ENCODE measurements at regions not wholly inside any gene's neighbourhood (a gene's known extent, or its start where the extent isn't known, plus 50 kb on each side); places are given as distances from the start of the nearest gene placed in this dataset.

DNA sequence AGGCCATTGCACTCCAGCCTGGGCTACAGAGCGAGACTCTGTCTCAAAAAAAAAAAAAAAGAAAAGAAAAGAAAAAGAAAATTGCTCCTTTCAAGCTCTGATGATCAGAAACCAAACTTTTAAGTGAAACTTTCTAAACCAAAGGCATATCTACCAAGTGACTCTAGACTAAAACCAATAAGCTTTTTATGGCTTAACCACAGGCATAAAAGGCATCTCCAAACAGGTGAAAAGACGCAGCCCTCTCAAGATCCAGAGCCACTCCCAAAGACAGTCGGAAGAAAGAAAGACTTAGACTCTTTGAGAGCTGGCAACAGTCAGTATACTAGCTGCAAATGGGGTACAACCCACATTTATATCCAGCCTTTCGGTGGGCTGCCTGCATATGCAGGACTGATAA lies 117.1 kb upstream of the AP1S2 start:
- intact Hi-C loops (cut with micrococcal nuclease) = no loop called here
- no peak overlapping the region for H3K18ac ChIP-seq (ENCODE audit: low read depth, low read length)

More for the DNA sequence above, 117.1 kb upstream of the AP1S2 start:
- Histone ChIP-seq H3K4me2 (ENCODE audit: low read depth, low read length) (no peak overlapping the region), H3K23ac (ENCODE audit: low read depth, low read length) (no peak overlapping the region), H3K4me1 (ENCODE audit: control insufficient read depth, insufficient read depth, low read length) (no peaks in the 10 kb centered on the region), H3K79me1 (ENCODE audit: low read depth in 1 of 2, low read length in 2 of 2) (no peaks in the 10 kb centered on the region), H2BK5ac (ENCODE audit: low read depth, low read length, poor library complexity, severe bottlenecking) (no peak overlapping the region), H2AFZ (replicated peaks; ENCODE audit: low read length, poor library complexity) (no peak overlapping the region), H4K20me1 (ENCODE audit: insufficient read depth, low read length) (no peaks in the 10 kb centered on the region), H2AK5ac (ENCODE audit: low read depth, low read length) (no peak overlapping the region), H2BK20ac (ENCODE audit: low read depth, low read length) (no peak overlapping the region), H4K8ac (ENCODE audit: low read depth in 2 of 2, low read length in 2 of 2) (no peak overlapping the region), H2AK9ac (replicated peaks; ENCODE audit: low read depth, low read length, poor library complexity) (no peak overlapping the region), H3K4ac (ENCODE audit: low read depth, low read length) (no peak overlapping the region), H3K27me3 (ENCODE audit: control insufficient read depth, insufficient read depth, low read length) (peaks cover 5% of the 10 kb centered on the region), H3K9ac (ENCODE audit: low read depth, low read length) (no peak overlapping the region), H3K27ac (ENCODE audit: insufficient read depth, low read length) (no peak overlapping the region), H4K91ac (ENCODE audit: insufficient read depth, low read depth, low read length) (no peak overlapping the region), H3K14ac (replicated peaks; ENCODE audit: low read depth, low read length) (no peak overlapping the region), H2BK120ac (ENCODE audit: low read depth, low read length) (no peak overlapping the region), H4K5ac (ENCODE audit: low read depth, low read length) (no peak overlapping the region), H3K36me3 (ENCODE audit: control insufficient read depth, insufficient read depth, low read length) (no peaks in the 10 kb centered on the region), H3K4me3 (ENCODE audit: insufficient read depth, low read depth, low read length) (no peak overlapping the region), H3K9me1 (ENCODE audit: insufficient read depth, low read length) (no peaks in the 10 kb centered on the region), H3K9me3 (ENCODE audit: control insufficient read depth, insufficient read depth, low read length) (no peaks in the 10 kb centered on the region), H2BK15ac (ENCODE audit: low read depth, low read length) (no peak overlapping the region), H3K56ac (ENCODE audit: extremely low read depth, insufficient read depth, low read length) (no peak overlapping the region)
- DNase-seq = no peak
- dilution Hi-C loops (cut with HindIII; ENCODE audit: low sequenced_read_pairs, unreplicated experiment) (no loop called here), in situ Hi-C loops (cut with MboI; ENCODE audit: low sequenced_read_pairs) (no loop called here)
- ChIA-PET CTCF (no interaction called here), POLR2A (ENCODE audit: unreplicated experiment) (no interaction called here)
- TF ChIP-seq SMC3 (IDR thresholded peaks at IDR 0.05; ENCODE audit: low read depth, low read length) (no peak), RAD21 (IDR thresholded peaks at IDR 0.05; ENCODE audit: low read length) (no peak), POLR2A (IDR thresholded peaks at IDR 0.05; ENCODE audit: low read depth, low read length) (no peak)
- no TSS peak for BruUV-seq (replicated peaks)
- ATAC-seq (ENCODE audit: low read depth) = no peak
- WGBS, 2 experiments (ENCODE audit: extremely low coverage in 2 of 2, insufficient read length in 1 of 2) = no CpG with 5 or more reads among the region's 4 CpGs
